ENCODE measurements at regions not wholly inside any gene's neighbourhood (a gene's known extent, or its start where the extent isn't known, plus 50 kb on each side); places are given as distances from the start of the nearest gene placed in this dataset.

GRCh38 chr12:65590318-65590717, 234.0 kb upstream of the HMGA2 start:
- TF ChIP-seq, protein P1, sequence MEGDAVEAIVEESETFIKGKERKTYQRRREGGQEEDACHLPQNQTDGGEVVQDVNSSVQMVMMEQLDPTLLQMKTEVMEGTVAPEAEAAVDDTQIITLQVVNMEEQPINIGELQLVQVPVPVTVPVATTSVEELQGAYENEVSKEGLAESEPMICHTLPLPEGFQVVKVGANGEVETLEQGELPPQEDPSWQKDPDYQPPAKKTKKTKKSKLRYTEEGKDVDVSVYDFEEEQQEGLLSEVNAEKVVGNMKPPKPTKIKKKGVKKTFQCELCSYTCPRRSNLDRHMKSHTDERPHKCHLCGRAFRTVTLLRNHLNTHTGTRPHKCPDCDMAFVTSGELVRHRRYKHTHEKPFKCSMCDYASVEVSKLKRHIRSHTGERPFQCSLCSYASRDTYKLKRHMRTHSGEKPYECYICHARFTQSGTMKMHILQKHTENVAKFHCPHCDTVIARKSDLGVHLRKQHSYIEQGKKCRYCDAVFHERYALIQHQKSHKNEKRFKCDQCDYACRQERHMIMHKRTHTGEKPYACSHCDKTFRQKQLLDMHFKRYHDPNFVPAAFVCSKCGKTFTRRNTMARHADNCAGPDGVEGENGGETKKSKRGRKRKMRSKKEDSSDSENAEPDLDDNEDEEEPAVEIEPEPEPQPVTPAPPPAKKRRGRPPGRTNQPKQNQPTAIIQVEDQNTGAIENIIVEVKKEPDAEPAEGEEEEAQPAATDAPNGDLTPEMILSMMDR (IDR thresholded peaks at IDR 0.05) = no peak
- TF ChIP-seq ZFX (IDR thresholded peaks at IDR 0.05; ENCODE audit: borderline replicate concordance) = no peak

Measured in 22Rv1 (cell line).